HEK293T (cell line): ENCODE measurements at regions not wholly inside any gene's neighbourhood (a gene's known extent, or its start where the extent isn't known, plus 50 kb on each side); places are given as distances from the start of the nearest gene placed in this dataset.

Experiments
- CTCF ChIA-PET: fragments of 350-600 bp; formaldehyde crosslinking; extraction: SDS; loops from one replicate; lab custom pipeline; 2021; ENCODE audit warnings: antibody characterized with exemption, inconsistent platforms; lab: Yijun Ruan, JAX
- POLR2A ChIA-PET: fragments of 350-600 bp; formaldehyde crosslinking; extraction: SDS; loops from one replicate; lab custom pipeline; 2020; ENCODE audit warnings: antibody characterized with exemption, inconsistent platforms; lab: Yijun Ruan, JAX
- DNase-seq: peaks from one replicate; pipeline ENCODE4 v3.0.0; 2012; ENCODE audit warnings: mixed read lengths; ENCODE audit errors: extremely low spot score
- ARNT ChIP-seq: fragments of 450-650 bp; IDR thresholded peaks from 2 replicates; pipeline ENCODE4 v1.6.1; 2017; ENCODE audit warnings: mild to moderate bottlenecking
- BHLHE40 ChIP-seq: fragments of 450-650 bp; IDR thresholded peaks from 2 replicates; pipeline ENCODE4 v1.6.1; 2016; ENCODE audit warnings: mild to moderate bottlenecking, moderate library complexity, borderline replicate concordance
- CTBP1 ChIP-seq: fragments of 450-650 bp; IDR thresholded peaks from 2 replicates; pipeline ENCODE4 v1.6.1; 2016; ENCODE audit warnings: borderline replicate concordance
- ELF4 ChIP-seq: fragments of 450-650 bp; IDR thresholded peaks from 2 replicates; pipeline ENCODE4 v1.6.1; 2017; ENCODE audit warnings: antibody characterized with exemption
- FOXA1 ChIP-seq: fragments of 450-650 bp; IDR thresholded peaks from 2 replicates; pipeline ENCODE4 v1.6.1; 2016; ENCODE audit warnings: mild to moderate bottlenecking
- FOXK2 ChIP-seq: fragments of 450-650 bp; IDR thresholded peaks from 2 replicates; pipeline ENCODE4 v1.6.1; 2016; ENCODE audit warnings: mild to moderate bottlenecking
- FOXM1 ChIP-seq: fragments of 450-650 bp; IDR thresholded peaks from 2 replicates; pipeline ENCODE4 v1.6.1; 2017; ENCODE audit warnings: mild to moderate bottlenecking, borderline replicate concordance
- HDGF ChIP-seq: fragments of 450-650 bp; IDR thresholded peaks from 2 replicates; pipeline ENCODE4 v1.6.1; 2017; ENCODE audit warnings: antibody characterized with exemption, borderline replicate concordance
- L3MBTL2 ChIP-seq: fragments of 450-650 bp; conservative IDR thresholded peaks from 2 replicates; pipeline ENCODE4 v1.6.1; 2016; ENCODE audit warnings: mild to moderate bottlenecking
- LEF1 ChIP-seq: fragments of 450-650 bp; IDR thresholded peaks from 2 replicates; pipeline ENCODE4 v1.6.1; 2017; ENCODE audit warnings: mild to moderate bottlenecking, borderline replicate concordance
- NFRKB ChIP-seq: fragments of 450-650 bp; IDR thresholded peaks from 2 replicates; pipeline ENCODE4 v1.6.1; 2016; ENCODE audit warnings: mild to moderate bottlenecking, moderate library complexity
- SP1 ChIP-seq: fragments of 450-650 bp; IDR thresholded peaks from 2 replicates; pipeline ENCODE4 v1.6.1; 2017
- SUZ12 ChIP-seq: fragments of 450-650 bp; IDR thresholded peaks from 2 replicates; pipeline ENCODE4 v1.6.1; 2016; ENCODE audit warnings: mild to moderate bottlenecking
- TARDBP ChIP-seq: fragments of 450-650 bp; IDR thresholded peaks from 2 replicates; pipeline ENCODE4 v1.6.1; 2016
- ZNF384 ChIP-seq: fragments of 450-650 bp; IDR thresholded peaks from 2 replicates; pipeline ENCODE4 v1.6.1; 2016
- TF ChIP-seq, protein P1 (sequence below): fragments of 450-650 bp; IDR thresholded peaks from 2 replicates; pipeline ENCODE4 v1.6.1; 2016

DNA sequence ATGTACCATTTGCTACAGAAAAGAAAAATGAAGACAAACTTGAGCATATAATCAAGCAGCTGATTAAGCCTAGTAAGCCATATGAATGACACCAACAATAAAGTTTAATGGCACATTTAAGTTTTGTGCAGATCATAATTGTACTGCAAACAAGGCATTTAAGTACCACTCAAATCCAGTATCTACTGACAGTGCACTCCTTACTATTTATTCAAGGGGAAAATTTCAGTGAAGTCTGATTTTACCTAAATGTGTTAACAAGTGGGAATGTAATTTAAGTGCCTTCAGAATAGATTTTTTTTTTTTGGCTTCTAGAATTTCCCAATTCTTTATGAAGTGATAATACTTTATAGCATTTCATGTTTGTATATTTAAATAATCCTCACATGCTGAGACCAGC lies 341.0 kb upstream of the POU5F2 start:
- ChIA-PET CTCF (no interaction called here), POLR2A (no interaction called here)
- TF ChIP-seq, protein P1, sequence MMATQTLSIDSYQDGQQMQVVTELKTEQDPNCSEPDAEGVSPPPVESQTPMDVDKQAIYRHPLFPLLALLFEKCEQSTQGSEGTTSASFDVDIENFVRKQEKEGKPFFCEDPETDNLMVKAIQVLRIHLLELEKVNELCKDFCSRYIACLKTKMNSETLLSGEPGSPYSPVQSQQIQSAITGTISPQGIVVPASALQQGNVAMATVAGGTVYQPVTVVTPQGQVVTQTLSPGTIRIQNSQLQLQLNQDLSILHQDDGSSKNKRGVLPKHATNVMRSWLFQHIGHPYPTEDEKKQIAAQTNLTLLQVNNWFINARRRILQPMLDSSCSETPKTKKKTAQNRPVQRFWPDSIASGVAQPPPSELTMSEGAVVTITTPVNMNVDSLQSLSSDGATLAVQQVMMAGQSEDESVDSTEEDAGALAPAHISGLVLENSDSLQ, result peak; percentile 45; the same call in 1 of the 2 replicates
- TF ChIP-seq CTBP1 (no peak), FOXA1 (peak; percentile 41; the same call in 1 of the 2 replicates), LEF1 (no peak), ZNF384 (peak; percentile 51; the same call in 1 of the 2 replicates), FOXK2 (no peak)
- DNase-seq, result no peak

DNA sequence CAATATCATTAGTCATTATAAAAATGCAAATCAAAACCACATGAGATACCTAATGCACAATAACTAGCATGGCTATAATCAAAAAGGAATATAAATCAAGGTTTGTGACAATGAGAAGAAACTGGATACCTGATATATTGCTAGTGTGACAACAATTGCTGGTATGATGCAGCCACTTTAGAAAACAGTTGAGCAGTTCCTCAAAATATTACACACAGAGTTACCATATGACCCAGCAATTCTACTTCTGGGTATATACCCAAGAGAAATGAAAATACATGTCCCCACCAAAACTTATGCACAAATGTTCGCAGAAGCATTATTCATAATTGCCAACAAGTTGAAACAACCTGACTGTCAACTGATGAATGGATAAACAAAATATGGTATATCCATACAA lies 339.7 kb upstream of the POU5F2 start:
- ChIA-PET CTCF (no interaction called here), POLR2A (no interaction called here)
- DNase-seq, result no peak
- TF ChIP-seq, protein P1, result 0 out of 2 replicates have a peak, but pooled peaks have one; percentile 37
- TF ChIP-seq CTBP1 (no peak), SP1 (no peak), TARDBP (no peak), FOXK2 (no peak), ZNF384 (no peak), HDGF (no peak)

DNA sequence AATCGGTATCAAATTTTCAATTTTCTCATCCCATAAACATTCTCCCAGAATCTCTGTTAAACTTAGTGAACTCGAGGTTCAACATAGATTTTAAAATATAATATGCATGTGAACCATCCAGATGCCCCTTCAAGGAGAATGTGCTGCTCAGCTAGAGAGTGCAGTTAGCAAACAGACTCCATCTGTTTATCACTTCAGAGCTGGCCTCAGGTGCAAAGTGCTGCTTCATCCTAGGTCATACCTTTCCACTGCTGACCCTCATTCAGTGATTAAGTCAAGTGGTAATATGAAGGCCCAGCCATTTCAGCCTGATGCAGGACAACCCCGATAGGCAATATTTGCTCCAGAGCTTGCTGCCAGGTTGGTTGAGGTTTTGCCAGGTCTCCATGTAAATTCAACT lies 339.0 kb upstream of the POU5F2 start:
- no peak for TF ChIP-seq LEF1
- no peak for TF ChIP-seq HDGF
- no peak for TF ChIP-seq ZNF384
- TF ChIP-seq, protein P1, result no peak
- TF ChIP-seq FOXM1, result no peak
- no peak for DNase-seq
- POLR2A ChIA-PET, result no interaction called here
- CTCF ChIA-PET, result interaction anchor here (0.6 kb wide), 1 partner anchor 580 kb away, joined by 3 read pairs; no protein-coding TSS in a partner anchor

DNA sequence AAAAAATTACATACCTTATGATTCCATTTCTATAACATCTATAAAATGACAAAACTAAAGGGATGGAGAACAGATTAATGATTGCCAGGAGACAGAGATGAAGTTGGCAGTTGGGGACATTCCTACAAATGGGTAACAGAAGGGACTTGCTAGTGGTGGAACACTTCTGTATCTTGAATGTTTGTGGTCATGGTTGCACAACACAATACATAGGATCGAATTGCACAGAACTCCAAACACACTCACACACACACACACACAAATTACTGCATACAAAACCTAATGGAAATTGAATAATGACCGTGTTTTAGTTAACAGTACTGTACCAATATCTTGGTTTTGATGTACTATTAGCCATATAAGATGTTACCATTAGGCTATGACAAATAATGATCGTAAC lies 330.7 kb upstream of the POU5F2 start:
- ChIA-PET POLR2A (no interaction called here), CTCF (no interaction called here)
- DNase-seq, result no peak
- TF ChIP-seq FOXA1, result no peak
- TF ChIP-seq SP1, result no peak
- TF ChIP-seq L3MBTL2, result no peak
- no peak for TF ChIP-seq ELF4

DNA sequence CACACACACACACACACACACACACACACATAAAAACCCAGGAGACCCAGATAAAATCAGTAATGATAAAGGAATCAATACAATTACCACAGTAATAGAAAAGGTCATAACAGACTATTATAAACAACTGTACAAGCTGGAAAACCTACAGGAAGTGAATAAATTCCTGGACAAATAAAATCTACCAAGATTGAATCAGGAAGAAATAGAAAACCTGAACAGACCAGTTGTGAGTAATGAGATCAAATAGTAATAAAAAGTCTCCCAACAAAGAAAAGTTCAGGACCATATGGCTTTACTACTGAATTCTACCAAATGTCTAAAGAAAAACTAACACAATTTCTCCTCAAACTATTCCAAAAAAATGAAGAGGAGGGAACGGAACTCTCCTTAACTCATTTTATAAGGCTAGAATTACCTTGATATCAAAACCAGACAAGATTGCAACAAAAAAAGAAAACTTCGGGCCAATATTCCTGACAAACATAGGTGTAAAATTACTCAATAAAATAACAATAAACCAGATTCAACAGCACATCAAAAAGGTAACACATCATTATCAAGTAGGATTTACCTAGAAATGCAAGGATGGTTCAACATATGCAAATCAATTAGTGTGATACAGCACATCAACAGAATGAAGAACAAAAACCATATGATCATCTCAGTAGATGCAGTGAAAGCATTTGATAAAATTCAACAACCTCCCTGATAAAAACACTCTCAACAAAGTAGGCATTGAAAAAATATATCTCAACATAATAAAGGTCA lies 325.2 kb upstream of the POU5F2 start:
- TF ChIP-seq SP1 (no peak), CTBP1 (no peak), FOXK2 (no peak), FOXM1 (no peak), NFRKB (no peak), SUZ12 (no peak), HDGF (no peak), ARNT (no peak), LEF1 (no peak), FOXA1 (no peak), TARDBP (no peak), ELF4 (no peak)
- TF ChIP-seq, protein P1, result no peak
- ChIA-PET CTCF (no interaction called here), POLR2A (no interaction called here)
- no peak for DNase-seq

DNA sequence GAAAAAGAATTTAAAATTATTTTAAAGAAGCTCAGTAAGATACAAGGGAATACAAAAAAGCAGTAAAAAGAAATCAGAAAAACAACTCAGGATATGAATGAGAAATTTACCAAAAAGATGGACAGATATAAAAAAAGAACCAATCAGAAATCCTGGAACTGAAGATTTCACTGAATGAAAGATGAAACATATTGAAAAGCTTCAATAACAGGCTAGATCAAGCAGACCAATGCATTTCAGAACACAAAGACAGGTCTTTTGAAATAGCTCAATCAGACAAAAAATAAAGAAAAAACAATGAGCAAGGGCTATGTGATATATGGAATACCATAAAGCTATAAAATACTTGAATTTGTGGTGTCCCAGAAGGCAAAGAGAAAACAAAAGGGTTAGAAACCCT lies 322.6 kb upstream of the POU5F2 start:
- CTCF ChIA-PET, result interaction anchor here (0.6 kb wide), 1 partner anchor 461 kb away, joined by 3 read pairs; no protein-coding TSS in a partner anchor
- DNase-seq, result no peak
- POLR2A ChIA-PET, result no interaction called here
- TF ChIP-seq FOXA1 (no peak), L3MBTL2 (no peak), NFRKB (no peak), BHLHE40 (no peak), FOXM1 (no peak), TARDBP (no peak)
